PC-3 (cell line): ENCODE measurements at regions not wholly inside any gene's neighbourhood (a gene's known extent, or its start where the extent isn't known, plus 50 kb on each side); places are given as distances from the start of the nearest gene placed in this dataset.
A peak's percentile ranks its signal among the peaks of the same experiment; 100 is the strongest.

ENCODE experiments used
- ATAC-seq: fragments of 200-7000 bp; cut with Tn5 transposase; 2 replicates; pipeline ENCODE4 v1.9.1; 2020; ENCODE audit warnings: mild to moderate bottlenecking, moderate library complexity
- BruUV-seq: library from RNA; stranded (reverse); fragments of 400-500 nt; replicated peaks from 2 replicates; lab custom pipeline; 2021; lab: Mats Ljungman, UMichigan
- CTCF ChIA-PET: fragments of 300-600 bp; sonication (Branson Sonifier 250); formaldehyde crosslinking; loops from one replicate; lab custom pipeline; 2022; ENCODE audit warnings: antibody characterized with exemption; lab: Charles Lee
- POLR2A ChIA-PET: fragments of 300-600 bp; sonication (Branson Sonifier 250); formaldehyde crosslinking; loops from one replicate; lab custom pipeline; 2022; ENCODE audit warnings: antibody characterized with exemption; ENCODE audit not compliant: unreplicated experiment; lab: Charles Lee
- DNase-seq: peaks from one replicate; pipeline ENCODE4 v3.0.0-alpha.2; 2015
- H2AFZ ChIP-seq: fragments of 300-600 bp; sonication (generic); 2 replicates; pipeline ENCODE4 v1.6.0; 2016; ENCODE audit warnings: antibody characterized with exemption, low read length
- H3F3A ChIP-seq: fragments of 300-600 bp; sonication (generic); one replicate; pipeline ENCODE4 v1.6.0; 2017; ENCODE audit warnings: antibody characterized with exemption, low read length, control low read depth, mild to moderate bottlenecking; ENCODE audit not compliant: unreplicated experiment
- H3K27ac ChIP-seq: fragments of 300-600 bp; sonication (generic); 2 replicates; pipeline ENCODE4 v1.5.1; 2016; ENCODE audit warnings: mild to moderate bottlenecking, low read length
- H3K27me3 ChIP-seq: fragments of 300-600 bp; sonication (generic); 2 replicates; pipeline ENCODE4 v1.6.1; 2016; ENCODE audit warnings: low read length, mixed read lengths
- H3K36me3 ChIP-seq: fragments of 300-600 bp; sonication (generic); 2 replicates; pipeline ENCODE4 v1.6.1; 2016; ENCODE audit warnings: low read depth, mixed run types, low read length, mixed read lengths
- H3K4me1 ChIP-seq: fragments of 300-600 bp; sonication (generic); 2 replicates; pipeline ENCODE4 v1.5.1; 2016; ENCODE audit warnings: low read length; ENCODE audit not compliant: insufficient read depth
- H3K4me2 ChIP-seq: fragments of 300-600 bp; sonication (generic); 2 replicates; pipeline ENCODE4 v1.6.0; 2016; ENCODE audit warnings: low read length
- H3K4me3 ChIP-seq: fragments of 300-600 bp; sonication (generic); 2 replicates; pipeline ENCODE4 v1.5.1; 2016; ENCODE audit warnings: mild to moderate bottlenecking, low read length, mixed read lengths
- H3K79me2 ChIP-seq: fragments of 300-600 bp; sonication (generic); 2 replicates; pipeline ENCODE4 v1.6.1; 2017; ENCODE audit warnings: low read length, mixed read lengths
- H3K9ac ChIP-seq: fragments of 300-600 bp; sonication (generic); 2 replicates; pipeline ENCODE4 v1.6.0; 2016; ENCODE audit warnings: mild to moderate bottlenecking, low read length
- H3K9me2 ChIP-seq: fragments of 300-600 bp; sonication (generic); replicated peaks from 2 replicates; pipeline ENCODE4 v1.6.1; 2016; ENCODE audit warnings: mixed run types, low read length, mixed read lengths
- H3K9me3 ChIP-seq: fragments of 300-600 bp; sonication (generic); 2 replicates; pipeline ENCODE4 v1.6.1; 2016; ENCODE audit warnings: low read length, mixed read lengths
- H4K20me1 ChIP-seq: fragments of 300-600 bp; sonication (generic); 2 replicates; pipeline ENCODE4 v1.6.1; 2016; ENCODE audit warnings: low read length, mixed read lengths
- CTCF ChIP-seq: fragments of 300-600 bp; sonication (generic); conservative IDR thresholded peaks from 2 replicates; pipeline ENCODE4 v1.5.1; 2017; ENCODE audit warnings: antibody characterized with exemption, low read depth, mild to moderate bottlenecking, low read length
- EZH2 ChIP-seq: fragments of 300-600 bp; sonication (generic); IDR thresholded peaks from one replicate; pipeline ENCODE4 v1.6.1; 2017; ENCODE audit warnings: antibody characterized with exemption, mild to moderate bottlenecking, low read length; ENCODE audit not compliant: unreplicated experiment
- EZH2phosphoT487 ChIP-seq: fragments of 300-600 bp; sonication (generic); IDR thresholded peaks from 2 replicates; pipeline ENCODE4 v1.6.1; 2018; ENCODE audit warnings: mild to moderate bottlenecking, antibody characterized with exemption, low read length, borderline replicate concordance
- intact Hi-C: fragments of 100-400 bp; cut with micrococcal nuclease; formaldehyde crosslinking; loops from 2 replicates; pipeline ENCODE4 v1.9.0; 2023

GRCh38 chr5:24294333-24294732 is 350.4 kb downstream of the CDH10 start:
- CTCF ChIA-PET: no interaction called here
- Histone ChIP-seq H3F3A (no peaks in the 10 kb centered on the region), H2AFZ (peak overlapping the region; percentile 58; the same call in 1 of the 2 replicates), H3K27me3 (no peaks in the 10 kb centered on the region), H3K4me1 (no peaks in the 10 kb centered on the region), H3K4me3 (no peak overlapping the region), H3K9me3 (no peaks in the 10 kb centered on the region), H4K20me1 (no peaks in the 10 kb centered on the region), H3K4me2 (no peak overlapping the region), H3K36me3 (no peaks in the 10 kb centered on the region), H3K9me2 (no peaks in the 10 kb centered on the region), H3K9ac (no peak overlapping the region), H3K79me2 (no peaks in the 10 kb centered on the region), H3K27ac (no peak overlapping the region)
- DNase-seq: no peak
- no peak for ATAC-seq
- TF ChIP-seq CTCF: no peak
- POLR2A ChIA-PET: no interaction called here
- BruUV-seq: no TSS peak
- intact Hi-C loops: no loop called here

- TF ChIP-seq CTCF (no peak), EZH2phosphoT487 (no peak), EZH2 (no peak)
- Histone ChIP-seq H3K36me3 (no peaks in the 10 kb centered on the region), H4K20me1 (no peaks in the 10 kb centered on the region), H3K27me3 (no peaks in the 10 kb centered on the region), H3K9me2 (no peaks in the 10 kb centered on the region), H3K27ac (no peak overlapping the region), H3K4me3 (no peak overlapping the region), H3K4me1 (no peaks in the 10 kb centered on the region), H2AFZ (no peak overlapping the region), H3F3A (no peaks in the 10 kb centered on the region), H3K9ac (no peak overlapping the region), H3K79me2 (no peaks in the 10 kb centered on the region), H3K9me3 (no peaks in the 10 kb centered on the region), H3K4me2 (no peak overlapping the region)
- BruUV-seq: no TSS peak
- ATAC-seq: no peak
- CTCF ChIA-PET: no interaction called here
- DNase-seq: no peak
- intact Hi-C loops: no loop called here
- POLR2A ChIA-PET: no interaction called here
Observed at GRCh38 chr5:24314106-24314505, 330.7 kb downstream of the CDH10 start.

GRCh38 chr5:24320643-24321042 is 324.1 kb downstream of the CDH10 start:
- Histone ChIP-seq H3K79me2 (no peaks in the 10 kb centered on the region), H3F3A (no peaks in the 10 kb centered on the region), H3K4me3 (no peak overlapping the region), H3K4me1 (no peaks in the 10 kb centered on the region), H3K9ac (no peak overlapping the region), H3K9me3 (no peaks in the 10 kb centered on the region), H3K4me2 (no peak overlapping the region), H3K36me3 (no peaks in the 10 kb centered on the region), H3K27me3 (no peaks in the 10 kb centered on the region), H4K20me1 (no peaks in the 10 kb centered on the region), H3K27ac (no peak overlapping the region), H2AFZ (no peak overlapping the region), H3K9me2 (no peaks in the 10 kb centered on the region)
- no peak for TF ChIP-seq EZH2phosphoT487
- no peak for TF ChIP-seq EZH2
- TF ChIP-seq CTCF: no peak
- BruUV-seq: no TSS peak
- ATAC-seq (no peak), DNase-seq (no peak)
- ChIA-PET CTCF (no interaction called here), POLR2A (no interaction called here)
- intact Hi-C loops: no loop called here
